ENCODE measurements at regions not wholly inside any gene's neighbourhood (a gene's known extent, or its start where the extent isn't known, plus 50 kb on each side); places are given as distances from the start of the nearest gene placed in this dataset.
"Not testable (repeated sequence)": the region's sequence is repeated elsewhere in the genome, so short reads cannot be mapped to it uniquely, and the experiment has no call there.

DNA sequence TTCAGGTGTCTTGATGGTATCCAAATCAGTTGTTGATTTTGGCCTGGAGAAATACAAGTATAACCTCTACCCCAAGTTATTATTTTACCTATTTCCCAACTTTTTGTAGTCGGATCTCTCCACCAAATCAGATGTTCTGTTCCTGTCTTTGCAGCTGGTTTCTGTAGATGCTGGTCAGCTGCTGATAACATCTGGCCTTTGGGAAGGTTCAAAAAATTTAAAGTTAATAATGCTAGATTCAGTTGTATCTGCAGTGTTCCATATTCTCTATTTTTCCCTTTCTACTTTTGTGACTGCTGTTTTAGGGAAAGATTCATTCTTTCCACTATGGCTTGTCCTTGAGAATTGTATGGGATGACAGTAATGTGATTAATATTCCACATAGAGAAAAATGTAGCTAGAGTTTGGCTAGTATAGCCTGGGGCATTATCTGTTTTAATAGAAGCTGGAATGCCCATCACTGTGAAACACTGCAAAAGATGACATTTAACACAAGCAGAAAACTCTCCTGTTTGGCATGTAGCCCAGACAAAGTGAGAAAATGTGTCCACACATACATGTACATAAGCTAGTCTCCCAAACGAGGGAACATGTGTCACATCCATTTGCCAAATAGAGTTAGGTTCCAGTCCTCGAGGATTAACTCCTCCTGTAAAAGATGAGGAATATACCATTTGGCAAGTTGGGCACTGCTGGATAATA lies 99.2 kb downstream of the ZNF100 start:
- H3K4me1 ChIP-seq (ENCODE audit: control insufficient read depth in 1 of 2, insufficient read depth in 2 of 2, low read length in 2 of 2); H3K27me3 ChIP-seq (ENCODE audit: control insufficient read depth in 1 of 2, insufficient read depth in 2 of 2, low read length in 1 of 2); H3K36me3 ChIP-seq (ENCODE audit: control insufficient read depth in 1 of 2, insufficient read depth in 2 of 2, low read length in 1 of 2); H3K27ac ChIP-seq (ENCODE audit: low read depth in 1 of 2, low read length in 2 of 2); ATAC-seq (ENCODE audit: low FRiP score); H3K9me3 ChIP-seq (ENCODE audit: control insufficient read depth, low read length); H3K4me3 ChIP-seq (ENCODE audit: low read length in 2 of 2); intact Hi-C loops (cut with DNase I); DNase-seq: not testable (repeated sequence)
- WGBS, 2 donors, result 44 to 46% methylated on average over 3 of the region's 3 CpGs

DNA sequence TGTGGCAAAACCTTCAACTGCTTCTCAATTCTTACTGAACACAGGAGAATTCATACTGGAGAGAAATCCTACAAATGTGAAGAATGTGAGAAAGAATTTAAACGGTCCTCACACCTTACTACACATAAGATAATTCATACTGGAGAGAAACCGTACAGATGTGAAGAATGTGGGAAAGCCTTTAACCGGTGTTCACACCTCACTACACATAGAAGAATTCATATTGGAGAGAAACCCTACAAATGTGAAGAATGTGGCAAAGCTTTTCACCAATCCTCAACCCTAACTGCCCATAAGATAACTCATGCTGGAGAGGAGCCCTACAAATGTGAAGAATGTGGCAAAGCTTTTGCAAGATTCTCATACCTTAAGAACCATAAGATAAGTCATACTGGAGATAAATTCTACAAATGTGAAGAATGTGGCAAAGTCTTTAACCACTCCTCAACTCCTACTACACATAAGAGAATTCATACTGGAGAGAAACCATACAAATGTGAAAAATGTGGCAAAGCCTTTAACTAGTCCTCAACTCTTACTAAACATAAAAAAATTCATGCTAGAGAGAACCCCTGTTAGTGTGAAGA lies 111.7 kb downstream of the ZNF100 start:
- ATAC-seq (ENCODE audit: low FRiP score), result no peak
- H3K27ac ChIP-seq (ENCODE audit: low read depth in 1 of 2, low read length in 2 of 2), result no peak overlapping the region
- no peaks in the 10 kb centered on the region for H3K4me1 ChIP-seq (ENCODE audit: control insufficient read depth in 1 of 2, insufficient read depth in 2 of 2, low read length in 2 of 2)
- intact Hi-C loops (cut with DNase I), result no loop called here
- no peaks in the 10 kb centered on the region for H3K9me3 ChIP-seq (ENCODE audit: control insufficient read depth, low read length)
- no peak for DNase-seq
- H3K4me3 ChIP-seq (ENCODE audit: low read length in 2 of 2), result no peak overlapping the region
- H3K36me3 ChIP-seq (ENCODE audit: control insufficient read depth in 1 of 2, insufficient read depth in 2 of 2, low read length in 1 of 2), result no peaks in the 10 kb centered on the region
- WGBS, 2 donors, result 64 to 76% methylated on average over 3 of the region's 3 CpGs
- no peaks in the 10 kb centered on the region for H3K27me3 ChIP-seq (ENCODE audit: control insufficient read depth in 1 of 2, insufficient read depth in 2 of 2, low read length in 1 of 2)

DNA sequence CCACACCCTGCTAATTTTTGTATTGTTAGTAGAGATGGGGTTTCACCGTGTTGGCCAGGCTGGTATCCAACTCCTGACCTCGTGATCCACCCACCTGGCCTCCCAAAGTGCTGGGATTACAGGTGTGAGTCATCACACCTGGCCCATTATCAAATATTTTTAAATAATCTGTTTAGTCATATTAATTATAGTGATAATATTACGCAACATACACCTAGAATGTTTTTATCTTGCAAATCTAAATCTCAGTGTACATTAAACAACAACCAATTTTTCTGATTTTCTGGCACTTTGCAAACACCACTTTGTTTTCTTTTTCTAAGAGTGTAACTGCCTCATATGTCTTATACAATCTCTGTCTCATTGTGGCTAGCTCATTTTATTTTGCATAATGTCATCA lies 115.9 kb downstream of the ZNF100 start:
- intact Hi-C loops (cut with DNase I), result not testable (repeated sequence)
- WGBS, 2 donors, result 60 to 61% methylated on average over 3 of the region's 3 CpGs

DNA sequence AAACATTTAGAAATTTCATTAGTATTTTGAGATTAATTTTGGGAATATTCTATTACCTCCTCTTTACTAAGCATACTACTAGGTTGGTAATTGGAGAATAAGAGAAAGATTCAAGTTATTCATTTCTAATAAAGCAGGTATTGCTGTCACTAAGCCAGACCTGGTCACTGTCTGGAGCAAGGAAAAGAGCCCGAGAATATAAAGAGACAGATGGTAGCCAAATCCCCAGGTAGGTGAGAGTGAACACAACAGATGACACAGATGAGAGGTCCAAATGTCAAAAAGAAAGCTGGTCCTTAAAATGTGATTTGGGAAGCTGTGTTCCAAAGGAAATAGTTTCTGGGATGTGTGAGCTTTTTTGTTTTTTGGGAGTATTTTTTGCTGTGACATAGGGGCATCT lies 128.6 kb downstream of the ZNF100 start:
- DNase-seq, result no peak
- Histone ChIP-seq H3K4me3 (ENCODE audit: low read length in 2 of 2) (no peak overlapping the region), H3K36me3 (ENCODE audit: control insufficient read depth in 1 of 2, insufficient read depth in 2 of 2, low read length in 1 of 2) (no peaks in the 10 kb centered on the region), H3K9me3 (ENCODE audit: control insufficient read depth, low read length) (no peaks in the 10 kb centered on the region), H3K4me1 (ENCODE audit: control insufficient read depth in 1 of 2, insufficient read depth in 2 of 2, low read length in 2 of 2) (no peaks in the 10 kb centered on the region), H3K27ac (ENCODE audit: low read depth in 1 of 2, low read length in 2 of 2) (no peak overlapping the region), H3K27me3 (ENCODE audit: control insufficient read depth in 1 of 2, insufficient read depth in 2 of 2, low read length in 1 of 2) (no peaks in the 10 kb centered on the region)
- no peak for ATAC-seq (ENCODE audit: low FRiP score)
- intact Hi-C loops (cut with DNase I), result no loop called here
- 71 to 86% methylated on average over 1 of the region's 1 CpG for WGBS, 2 donors

More for the DNA sequence above, 115.9 kb downstream of the ZNF100 start:
- H3K9me3 ChIP-seq (ENCODE audit: control insufficient read depth, low read length); H3K36me3 ChIP-seq (ENCODE audit: control insufficient read depth in 1 of 2, insufficient read depth in 2 of 2, low read length in 1 of 2); H3K4me3 ChIP-seq (ENCODE audit: low read length in 2 of 2); H3K4me1 ChIP-seq (ENCODE audit: control insufficient read depth in 1 of 2, insufficient read depth in 2 of 2, low read length in 2 of 2); H3K27ac ChIP-seq (ENCODE audit: low read depth in 1 of 2, low read length in 2 of 2); DNase-seq; H3K27me3 ChIP-seq (ENCODE audit: control insufficient read depth in 1 of 2, insufficient read depth in 2 of 2, low read length in 1 of 2); ATAC-seq (ENCODE audit: low FRiP score): not testable (repeated sequence)

DNA sequence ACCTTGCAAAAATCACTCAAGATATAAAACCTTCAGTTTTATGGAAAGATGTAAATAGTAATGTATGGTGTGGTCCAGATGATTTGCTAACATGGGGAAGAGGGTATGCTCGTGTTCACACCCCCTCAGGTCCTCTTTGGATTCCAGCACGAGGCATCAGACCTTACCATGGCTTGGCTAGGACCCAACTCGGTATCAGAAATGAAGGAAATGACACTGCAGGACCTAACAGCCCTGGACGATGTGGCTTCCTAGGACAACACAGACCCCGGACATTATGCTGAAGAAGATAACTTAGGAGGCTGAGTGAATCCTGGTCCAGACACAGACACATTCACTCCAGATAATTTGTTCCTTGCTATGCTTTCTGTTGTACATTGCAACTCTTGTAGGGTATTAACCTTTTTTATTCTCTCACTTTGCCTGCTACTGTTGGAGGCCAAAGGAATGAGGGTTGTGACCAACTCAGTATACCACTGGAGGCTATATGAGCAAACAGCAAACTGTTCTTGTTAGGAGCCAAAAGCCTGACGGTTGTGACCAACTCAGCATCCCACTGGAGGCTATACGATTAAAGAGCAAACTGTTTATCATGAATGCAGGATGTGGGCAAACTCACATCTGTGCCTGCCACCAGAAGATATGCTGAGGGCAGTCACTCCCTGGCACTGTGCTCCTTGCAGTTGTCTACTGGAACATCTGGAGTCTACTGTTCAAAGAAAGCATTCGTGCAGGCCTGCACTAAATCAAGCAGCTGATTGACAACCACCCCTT lies 121.7 kb downstream of the ZNF429 start:
- H3K27me3 ChIP-seq (ENCODE audit: control insufficient read depth in 1 of 2, insufficient read depth in 2 of 2, low read length in 1 of 2), result no peaks in the 10 kb centered on the region
- ATAC-seq (ENCODE audit: low FRiP score), result no peak
- H3K36me3 ChIP-seq (ENCODE audit: control insufficient read depth in 1 of 2, insufficient read depth in 2 of 2, low read length in 1 of 2), result no peaks in the 10 kb centered on the region
- H3K4me1 ChIP-seq (ENCODE audit: control insufficient read depth in 1 of 2, insufficient read depth in 2 of 2, low read length in 2 of 2), result no peaks in the 10 kb centered on the region
- H3K9me3 ChIP-seq (ENCODE audit: control insufficient read depth, low read length), result no peaks in the 10 kb centered on the region
- DNase-seq, result no peak
- no peak overlapping the region for H3K4me3 ChIP-seq (ENCODE audit: low read length in 2 of 2)
- WGBS, 2 donors, result 70 to 75% methylated on average over 8 of the region's 8 CpGs
- H3K27ac ChIP-seq (ENCODE audit: low read depth in 1 of 2, low read length in 2 of 2), result no peak overlapping the region
- intact Hi-C loops (cut with DNase I), result no loop called here

DNA sequence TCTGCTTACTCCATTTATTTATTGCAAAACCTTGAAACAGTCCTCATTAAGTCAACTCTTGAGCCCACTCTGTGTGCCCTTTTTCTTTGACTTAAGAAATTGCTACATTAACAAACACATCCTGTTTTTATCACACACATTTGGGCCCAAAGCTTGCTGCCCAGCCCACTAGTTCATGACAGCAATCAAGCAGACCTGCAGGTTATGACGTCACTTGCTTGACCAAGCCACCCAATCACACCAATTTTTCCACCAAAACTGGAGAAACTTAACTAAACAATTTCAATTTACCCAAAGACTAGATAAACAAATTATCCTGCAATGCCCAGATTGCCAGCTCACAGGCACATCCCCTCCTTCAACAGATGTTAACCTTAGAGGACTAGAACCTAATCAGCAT lies 120.7 kb downstream of the ZNF429 start:
- no peaks in the 10 kb centered on the region for H3K9me3 ChIP-seq (ENCODE audit: control insufficient read depth, low read length)
- no peaks in the 10 kb centered on the region for H3K27me3 ChIP-seq (ENCODE audit: control insufficient read depth in 1 of 2, insufficient read depth in 2 of 2, low read length in 1 of 2)
- H3K27ac ChIP-seq (ENCODE audit: low read depth in 1 of 2, low read length in 2 of 2), result no peak overlapping the region
- intact Hi-C loops (cut with DNase I), result no loop called here
- WGBS, 2 donors, result 0 to 33% methylated on average over 1 of the region's 1 CpG
- H3K36me3 ChIP-seq (ENCODE audit: control insufficient read depth in 1 of 2, insufficient read depth in 2 of 2, low read length in 1 of 2), result no peaks in the 10 kb centered on the region
- ATAC-seq (ENCODE audit: low FRiP score) (no peak), DNase-seq (no peak)
- H3K4me3 ChIP-seq (ENCODE audit: low read length in 2 of 2), result no peak overlapping the region
- H3K4me1 ChIP-seq (ENCODE audit: control insufficient read depth in 1 of 2, insufficient read depth in 2 of 2, low read length in 2 of 2), result no peaks in the 10 kb centered on the region

DNA sequence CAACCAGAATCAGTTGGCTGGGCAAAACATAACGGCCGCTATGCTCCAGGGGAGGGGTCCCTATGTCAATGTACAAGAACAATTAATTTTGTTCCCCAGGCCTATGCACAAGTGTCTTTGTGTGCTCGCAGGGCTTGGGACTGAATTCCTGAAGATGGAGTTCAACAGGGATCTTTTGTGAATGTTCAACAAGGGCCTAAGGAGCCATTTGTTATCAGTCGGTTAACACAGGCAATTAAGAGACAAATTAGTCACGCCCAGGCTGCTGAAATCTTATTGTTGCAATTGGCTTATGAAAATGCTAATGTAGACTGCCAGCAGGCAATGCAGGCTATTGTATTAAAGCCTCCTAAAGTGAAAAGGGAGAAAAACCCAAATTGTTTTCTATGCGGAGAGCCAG lies 117.5 kb downstream of the ZNF429 start:
- 71 to 80% methylated on average over 6 of the region's 6 CpGs for WGBS, 2 donors
- no peak overlapping the region for H3K4me3 ChIP-seq (ENCODE audit: low read length in 2 of 2)
- no peak for DNase-seq
- H3K36me3 ChIP-seq (ENCODE audit: control insufficient read depth in 1 of 2, insufficient read depth in 2 of 2, low read length in 1 of 2), result no peaks in the 10 kb centered on the region
- intact Hi-C loops (cut with DNase I), result no loop called here
- H3K27ac ChIP-seq (ENCODE audit: low read depth in 1 of 2, low read length in 2 of 2), result no peak overlapping the region
- no peaks in the 10 kb centered on the region for H3K27me3 ChIP-seq (ENCODE audit: control insufficient read depth in 1 of 2, insufficient read depth in 2 of 2, low read length in 1 of 2)
- H3K4me1 ChIP-seq (ENCODE audit: control insufficient read depth in 1 of 2, insufficient read depth in 2 of 2, low read length in 2 of 2), result no peaks in the 10 kb centered on the region
- ATAC-seq (ENCODE audit: low FRiP score), result no peak
- H3K9me3 ChIP-seq (ENCODE audit: control insufficient read depth, low read length), result no peaks in the 10 kb centered on the region

DNA sequence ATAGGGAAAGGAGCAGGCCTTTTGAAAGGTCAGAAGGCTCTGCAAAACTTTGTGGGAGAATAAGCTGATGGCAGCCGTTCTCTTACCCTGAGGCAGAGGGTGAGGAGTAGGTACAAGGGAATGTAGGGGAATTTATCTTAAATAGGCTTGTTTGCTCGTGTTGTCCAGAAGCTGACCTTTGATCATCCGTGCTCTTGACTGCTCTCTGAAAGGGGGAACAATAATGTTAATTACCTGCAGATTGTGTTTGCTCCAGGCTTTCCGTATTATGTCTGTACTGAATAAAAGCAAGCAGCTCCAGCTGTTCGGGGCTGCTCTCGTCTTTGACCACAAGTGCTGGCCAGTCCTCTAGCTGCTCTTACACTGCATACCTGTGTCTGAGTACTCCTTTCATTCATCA lies 116.3 kb downstream of the ZNF429 start:
- Histone ChIP-seq H3K27ac (ENCODE audit: low read depth in 1 of 2, low read length in 2 of 2) (no peak overlapping the region), H3K4me3 (ENCODE audit: low read length in 2 of 2) (no peak overlapping the region), H3K27me3 (ENCODE audit: control insufficient read depth in 1 of 2, insufficient read depth in 2 of 2, low read length in 1 of 2) (no peaks in the 10 kb centered on the region), H3K36me3 (ENCODE audit: control insufficient read depth in 1 of 2, insufficient read depth in 2 of 2, low read length in 1 of 2) (no peaks in the 10 kb centered on the region), H3K9me3 (ENCODE audit: control insufficient read depth, low read length) (no peaks in the 10 kb centered on the region), H3K4me1 (ENCODE audit: control insufficient read depth in 1 of 2, insufficient read depth in 2 of 2, low read length in 2 of 2) (no peaks in the 10 kb centered on the region)
- ATAC-seq (ENCODE audit: low FRiP score), result no peak
- intact Hi-C loops (cut with DNase I), result no loop called here
- WGBS, 2 donors, result 79 to 82% methylated on average over 6 of the region's 6 CpGs
- DNase-seq, result no peak

Data from aorta (tissue), 5 donors.